ENCODE measurements at regions not wholly inside any gene's neighbourhood (a gene's known extent, or its start where the extent isn't known, plus 50 kb on each side); places are given as distances from the start of the nearest gene placed in this dataset.
A peak's percentile ranks its signal among the peaks of the same experiment; 100 is the strongest.

DNA sequence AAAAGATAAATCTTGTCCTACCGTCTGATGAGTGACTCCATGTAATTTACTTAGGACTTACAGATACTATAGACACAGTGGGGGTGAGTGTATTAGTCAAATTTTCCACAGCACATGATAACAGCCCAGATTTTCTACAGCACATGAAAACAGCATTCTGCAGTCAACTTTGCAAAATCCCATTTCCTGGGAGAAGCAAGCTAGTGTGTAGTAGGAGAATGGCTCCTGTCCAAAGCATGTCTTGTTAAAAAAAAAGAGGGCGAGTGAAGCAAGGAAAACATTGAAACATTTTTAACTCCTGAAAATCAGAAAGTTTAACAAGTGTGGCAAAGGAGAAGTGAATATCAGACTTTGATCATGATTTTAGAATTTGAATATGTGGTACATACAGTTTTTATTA is 817.8 kb upstream of the FAM98A start:
- Histone ChIP-seq H3K4me3 (ENCODE audit: low read depth, low read length) (no peak overlapping the region), H3K27me3 (replicated peaks) (no peaks in the 10 kb centered on the region), H3K36me3 (replicated peaks) (no peaks in the 10 kb centered on the region), H3K27ac (no peak overlapping the region)
- DNase-seq: no peak
- in situ Hi-C loops (cut with HindIII; ENCODE audit: low pct_ligation_motif_present, low sequenced_read_pairs): no loop called here
- TF ChIP-seq, protein P1, sequence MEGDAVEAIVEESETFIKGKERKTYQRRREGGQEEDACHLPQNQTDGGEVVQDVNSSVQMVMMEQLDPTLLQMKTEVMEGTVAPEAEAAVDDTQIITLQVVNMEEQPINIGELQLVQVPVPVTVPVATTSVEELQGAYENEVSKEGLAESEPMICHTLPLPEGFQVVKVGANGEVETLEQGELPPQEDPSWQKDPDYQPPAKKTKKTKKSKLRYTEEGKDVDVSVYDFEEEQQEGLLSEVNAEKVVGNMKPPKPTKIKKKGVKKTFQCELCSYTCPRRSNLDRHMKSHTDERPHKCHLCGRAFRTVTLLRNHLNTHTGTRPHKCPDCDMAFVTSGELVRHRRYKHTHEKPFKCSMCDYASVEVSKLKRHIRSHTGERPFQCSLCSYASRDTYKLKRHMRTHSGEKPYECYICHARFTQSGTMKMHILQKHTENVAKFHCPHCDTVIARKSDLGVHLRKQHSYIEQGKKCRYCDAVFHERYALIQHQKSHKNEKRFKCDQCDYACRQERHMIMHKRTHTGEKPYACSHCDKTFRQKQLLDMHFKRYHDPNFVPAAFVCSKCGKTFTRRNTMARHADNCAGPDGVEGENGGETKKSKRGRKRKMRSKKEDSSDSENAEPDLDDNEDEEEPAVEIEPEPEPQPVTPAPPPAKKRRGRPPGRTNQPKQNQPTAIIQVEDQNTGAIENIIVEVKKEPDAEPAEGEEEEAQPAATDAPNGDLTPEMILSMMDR (IDR thresholded peaks at IDR 0.05; ENCODE audit: low read depth, low read length, missing control alignments): no peak

DNA sequence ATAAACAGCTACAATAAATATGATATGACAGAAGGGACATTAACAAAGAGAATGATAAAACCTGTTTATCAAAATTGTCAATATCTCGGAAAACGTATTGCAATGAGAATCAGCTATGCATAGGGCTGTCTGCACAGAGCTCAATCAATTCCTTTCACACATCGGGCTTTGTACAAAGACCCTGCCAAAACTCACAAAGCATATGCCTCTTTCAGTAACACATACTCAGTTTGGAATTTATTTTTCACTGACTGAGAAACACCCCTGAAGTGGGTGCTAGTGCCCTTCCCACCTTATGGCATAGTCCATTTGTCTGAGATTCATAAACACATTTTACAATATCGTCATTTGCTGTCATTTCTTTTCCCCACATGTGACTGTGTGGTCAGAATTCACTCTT is 815.8 kb upstream of the FAM98A start:
- Histone ChIP-seq H3K27ac (no peak overlapping the region), H3K4me3 (ENCODE audit: low read depth, low read length) (no peak overlapping the region), H3K36me3 (replicated peaks) (no peaks in the 10 kb centered on the region), H3K27me3 (replicated peaks) (no peaks in the 10 kb centered on the region)
- no peak for DNase-seq
- TF ChIP-seq, protein P1 (IDR thresholded peaks at IDR 0.05; ENCODE audit: low read depth, low read length, missing control alignments): no peak
- in situ Hi-C loops (cut with HindIII; ENCODE audit: low pct_ligation_motif_present, low sequenced_read_pairs): no loop called here

GRCh38 chr2:34408100-34408499 is 809.0 kb upstream of the FAM98A start:
- TF ChIP-seq, protein P1 (IDR thresholded peaks at IDR 0.05; ENCODE audit: low read depth, low read length, missing control alignments): no peak
- Histone ChIP-seq H3K27ac (no peak overlapping the region), H3K4me3 (ENCODE audit: low read depth, low read length) (no peak overlapping the region), H3K36me3 (replicated peaks) (no peaks in the 10 kb centered on the region), H3K27me3 (replicated peaks) (no peaks in the 10 kb centered on the region)
- DNase-seq: peak; percentile 10
- in situ Hi-C loops (cut with HindIII; ENCODE audit: low pct_ligation_motif_present, low sequenced_read_pairs): no loop called here

DNA sequence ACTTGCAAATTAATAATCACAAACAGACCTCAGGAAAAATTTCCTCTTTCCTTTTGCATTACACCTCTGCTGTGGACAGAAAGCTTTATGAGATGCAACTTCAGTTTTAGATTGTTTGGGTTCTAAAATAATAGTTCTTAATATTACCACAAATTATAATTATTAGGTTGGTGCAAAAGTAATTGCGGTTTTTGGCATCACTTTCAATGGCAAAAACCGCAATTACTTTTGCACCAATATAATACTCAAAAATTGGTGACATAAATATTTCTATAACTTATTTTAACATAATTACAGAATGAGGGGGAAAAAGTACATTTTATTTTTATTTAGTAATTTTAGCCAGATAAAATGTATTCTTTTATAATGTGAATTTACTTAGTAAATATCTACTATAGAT is 804.4 kb upstream of the FAM98A start:
- Histone ChIP-seq H3K36me3 (replicated peaks) (no peaks in the 10 kb centered on the region), H3K27ac (no peak overlapping the region), H3K27me3 (replicated peaks) (no peaks in the 10 kb centered on the region), H3K4me3 (ENCODE audit: low read depth, low read length) (no peak overlapping the region)
- in situ Hi-C loops (cut with HindIII; ENCODE audit: low pct_ligation_motif_present, low sequenced_read_pairs): no loop called here
- TF ChIP-seq, protein P1 (IDR thresholded peaks at IDR 0.05; ENCODE audit: low read depth, low read length, missing control alignments): no peak
- no peak for DNase-seq

DNA sequence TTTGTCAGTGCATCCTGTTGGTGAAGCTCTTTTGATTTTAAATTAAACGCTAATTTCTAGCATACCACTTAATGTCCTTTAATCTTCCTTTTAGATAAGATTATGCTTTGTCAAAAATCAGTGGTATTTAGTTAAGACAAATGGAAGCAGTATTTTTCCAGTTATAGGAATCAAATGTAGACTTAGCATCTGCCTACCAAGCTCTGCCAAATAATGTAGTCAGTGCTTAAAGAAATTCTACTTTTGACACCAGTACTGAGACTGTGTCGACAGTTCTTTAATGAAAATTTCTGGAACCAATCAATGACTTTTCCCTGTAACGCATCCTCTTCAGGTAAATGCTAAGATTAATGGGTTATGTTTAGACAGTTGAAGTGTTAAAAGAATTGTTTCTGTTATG is 803.3 kb upstream of the FAM98A start:
- TF ChIP-seq, protein P1 (IDR thresholded peaks at IDR 0.05; ENCODE audit: low read depth, low read length, missing control alignments): no peak
- in situ Hi-C loops (cut with HindIII; ENCODE audit: low pct_ligation_motif_present, low sequenced_read_pairs): no loop called here
- Histone ChIP-seq H3K27me3 (replicated peaks) (no peaks in the 10 kb centered on the region), H3K27ac (no peak overlapping the region), H3K36me3 (replicated peaks) (no peaks in the 10 kb centered on the region), H3K4me3 (ENCODE audit: low read depth, low read length) (no peak overlapping the region)
- DNase-seq: no peak

DNA sequence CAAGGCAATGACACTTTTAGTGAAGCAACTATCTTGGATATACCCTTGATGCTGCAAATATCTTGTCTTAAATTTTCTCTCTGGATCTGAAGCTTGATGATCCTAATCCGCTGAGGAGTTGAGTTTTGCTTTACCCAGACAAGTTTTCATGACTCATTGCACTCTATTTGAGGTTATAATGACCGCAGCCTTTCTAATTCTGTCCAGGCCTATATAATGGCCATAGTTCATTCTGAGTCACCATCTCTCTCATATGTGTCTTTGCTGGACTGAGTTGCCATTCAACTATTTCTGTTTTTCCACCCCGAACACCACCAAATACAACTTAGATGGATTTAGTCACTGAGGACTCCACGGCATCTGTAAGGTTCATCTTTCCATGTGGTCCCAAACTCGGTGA is 802.1 kb upstream of the FAM98A start:
- DNase-seq: peak; percentile 12
- in situ Hi-C loops (cut with HindIII; ENCODE audit: low pct_ligation_motif_present, low sequenced_read_pairs): no loop called here
- Histone ChIP-seq H3K27me3 (replicated peaks) (no peaks in the 10 kb centered on the region), H3K27ac (no peak overlapping the region), H3K36me3 (replicated peaks) (no peaks in the 10 kb centered on the region), H3K4me3 (ENCODE audit: low read depth, low read length) (no peak overlapping the region)
- TF ChIP-seq, protein P1 (IDR thresholded peaks at IDR 0.05; ENCODE audit: low read depth, low read length, missing control alignments): no peak

Data from brain microvascular endothelial cell (primary cell).